Coronary artery (tissue), 2 donors: ENCODE measurements at regions not wholly inside any gene's neighbourhood (a gene's known extent, or its start where the extent isn't known, plus 50 kb on each side); places are given as distances from the start of the nearest gene placed in this dataset.

Source experiments
- DNase-seq: peaks from one replicate; pipeline ENCODE4 v3.0.0-alpha.2; 2017; ENCODE audit warnings: low spot score
- H3K27ac ChIP-seq, 2 donors: fragments of 200-600 bp; sonication (generic); one replicate each; pipeline ENCODE4 v1.5.1; 2016 to 2019
- H3K4me3 ChIP-seq: fragments of 200-600 bp; sonication (generic); 2 replicates; pipeline ENCODE4 v1.5.1; 2016; ENCODE audit warnings: mild to moderate bottlenecking, moderate library complexity
- TF ChIP-seq, protein P1 (sequence below): fragments of 200-600 bp; sonication (generic); IDR thresholded peaks from one replicate; pipeline ENCODE4 v1.5.1; 2019; ENCODE audit warnings: antibody characterized with exemption

DNA sequence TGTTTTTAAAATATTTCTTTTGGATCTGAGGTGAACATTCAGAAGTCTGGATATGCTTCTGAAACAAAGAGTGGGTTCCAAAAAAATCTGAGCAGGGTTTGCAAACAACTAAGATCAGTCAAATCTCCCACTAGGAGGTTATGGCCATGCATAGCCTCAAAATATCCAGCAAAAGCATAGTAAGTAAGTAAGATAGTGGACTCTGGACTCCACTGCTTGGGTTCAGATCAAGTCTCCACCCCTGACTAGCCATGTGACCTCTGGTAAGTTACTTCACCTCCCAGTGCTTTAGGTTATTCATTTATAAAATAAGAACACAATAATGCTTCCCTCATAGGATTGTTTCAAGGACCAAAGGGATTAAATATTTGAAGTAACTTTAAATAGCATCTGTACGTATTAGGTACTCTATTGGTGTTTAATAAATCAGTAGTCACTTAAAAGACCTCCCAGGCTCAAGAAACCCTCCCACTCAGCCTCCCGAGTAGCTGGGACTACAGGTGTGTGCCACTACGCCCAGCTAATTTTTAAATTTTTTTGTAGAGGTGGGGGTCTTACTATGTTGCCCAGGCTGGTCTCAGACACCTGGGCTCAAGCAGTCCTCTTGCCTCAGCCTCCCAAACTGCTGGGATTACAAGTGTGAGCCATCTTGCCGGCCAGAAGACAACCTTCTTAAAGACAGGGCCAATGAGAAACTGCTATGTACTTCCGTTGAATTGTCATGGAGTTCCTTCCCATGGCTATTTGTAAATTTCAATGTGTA lies 95.7 kb upstream of the SOX5 start:
- H3K4me3 ChIP-seq: no peak overlapping the region
- DNase-seq: no peak
- TF ChIP-seq, protein P1, sequence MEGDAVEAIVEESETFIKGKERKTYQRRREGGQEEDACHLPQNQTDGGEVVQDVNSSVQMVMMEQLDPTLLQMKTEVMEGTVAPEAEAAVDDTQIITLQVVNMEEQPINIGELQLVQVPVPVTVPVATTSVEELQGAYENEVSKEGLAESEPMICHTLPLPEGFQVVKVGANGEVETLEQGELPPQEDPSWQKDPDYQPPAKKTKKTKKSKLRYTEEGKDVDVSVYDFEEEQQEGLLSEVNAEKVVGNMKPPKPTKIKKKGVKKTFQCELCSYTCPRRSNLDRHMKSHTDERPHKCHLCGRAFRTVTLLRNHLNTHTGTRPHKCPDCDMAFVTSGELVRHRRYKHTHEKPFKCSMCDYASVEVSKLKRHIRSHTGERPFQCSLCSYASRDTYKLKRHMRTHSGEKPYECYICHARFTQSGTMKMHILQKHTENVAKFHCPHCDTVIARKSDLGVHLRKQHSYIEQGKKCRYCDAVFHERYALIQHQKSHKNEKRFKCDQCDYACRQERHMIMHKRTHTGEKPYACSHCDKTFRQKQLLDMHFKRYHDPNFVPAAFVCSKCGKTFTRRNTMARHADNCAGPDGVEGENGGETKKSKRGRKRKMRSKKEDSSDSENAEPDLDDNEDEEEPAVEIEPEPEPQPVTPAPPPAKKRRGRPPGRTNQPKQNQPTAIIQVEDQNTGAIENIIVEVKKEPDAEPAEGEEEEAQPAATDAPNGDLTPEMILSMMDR: no peak
- H3K27ac ChIP-seq: no peak overlapping the region

GRCh38 chr12:24042651-24043050 lies 93.2 kb upstream of the SOX5 start:
- no peak for DNase-seq
- H3K4me3 ChIP-seq: no peak overlapping the region
- H3K27ac ChIP-seq: no peak overlapping the region

DNA sequence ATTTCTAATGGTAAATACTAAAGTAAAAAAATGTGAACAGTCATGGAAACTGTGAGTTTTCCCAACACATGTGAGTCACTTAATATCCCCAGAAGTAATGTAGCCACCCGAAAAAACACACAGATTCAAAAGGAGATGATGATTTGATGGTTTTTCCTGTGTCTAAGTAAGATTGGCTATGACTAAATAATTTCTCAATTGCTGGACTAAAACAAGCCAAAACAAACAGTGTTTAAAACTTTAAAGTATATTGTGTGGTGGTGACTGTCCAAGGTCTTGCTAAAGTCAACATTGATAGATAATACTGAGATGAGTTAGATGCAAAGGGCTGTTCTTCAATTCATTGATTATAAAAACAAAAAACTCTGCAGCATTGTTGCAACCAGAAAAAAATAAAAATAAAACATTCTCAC lies 89.6 kb upstream of the SOX5 start:
- no peak overlapping the region for H3K4me3 ChIP-seq
- H3K27ac ChIP-seq: no peak overlapping the region
- TF ChIP-seq, protein P1: no peak
- no peak for DNase-seq

More at GRCh38 chr12:24042651-24043050, 93.2 kb upstream of the SOX5 start:
- TF ChIP-seq, protein P1: no peak

GRCh38 chr12:24038211-24038997 lies 88.9 kb upstream of the SOX5 start:
- no peak for DNase-seq
- TF ChIP-seq, protein P1: no peak
- Histone ChIP-seq H3K4me3 (no peak overlapping the region), H3K27ac (peak overlapping the region in 1 of 2 donors; percentile 42)

DNA sequence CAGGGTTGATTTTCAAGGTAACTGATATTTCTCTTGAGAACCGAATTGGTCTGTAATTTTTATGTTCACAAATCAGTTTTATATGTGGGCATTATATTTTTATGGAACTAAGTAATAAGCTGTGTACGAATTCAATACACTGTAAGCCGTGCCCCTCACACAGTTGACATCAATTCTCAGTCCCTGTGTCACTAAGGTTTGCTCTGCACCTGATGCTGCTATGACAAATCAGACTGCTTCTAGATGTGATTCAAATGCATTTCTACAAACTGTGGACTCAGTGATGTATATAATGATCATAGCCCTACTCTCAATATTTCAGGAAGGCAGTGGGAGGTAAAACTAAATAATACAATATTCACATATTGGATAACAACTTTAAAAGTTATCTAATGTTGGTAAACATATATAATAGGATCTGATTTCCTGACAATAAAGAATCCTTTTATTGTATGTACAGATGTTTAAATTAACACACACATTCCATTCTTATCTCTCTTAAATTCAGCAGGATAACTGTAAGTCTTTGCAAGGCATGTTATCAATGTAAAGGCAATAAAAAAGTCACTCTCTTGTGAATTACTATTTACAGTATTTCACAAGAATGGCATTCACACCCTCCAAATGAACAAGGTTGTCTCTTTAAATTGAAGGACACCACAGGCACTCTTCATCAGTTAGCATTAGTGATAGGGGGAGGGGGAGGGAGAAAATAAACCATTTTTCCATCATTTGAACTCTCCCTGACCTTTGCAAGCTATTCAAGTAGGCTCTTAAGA lies 87.2 kb upstream of the SOX5 start:
- Histone ChIP-seq H3K4me3 (no peak overlapping the region), H3K27ac (no peak overlapping the region)
- DNase-seq: no peak
- TF ChIP-seq, protein P1: no peak

DNA sequence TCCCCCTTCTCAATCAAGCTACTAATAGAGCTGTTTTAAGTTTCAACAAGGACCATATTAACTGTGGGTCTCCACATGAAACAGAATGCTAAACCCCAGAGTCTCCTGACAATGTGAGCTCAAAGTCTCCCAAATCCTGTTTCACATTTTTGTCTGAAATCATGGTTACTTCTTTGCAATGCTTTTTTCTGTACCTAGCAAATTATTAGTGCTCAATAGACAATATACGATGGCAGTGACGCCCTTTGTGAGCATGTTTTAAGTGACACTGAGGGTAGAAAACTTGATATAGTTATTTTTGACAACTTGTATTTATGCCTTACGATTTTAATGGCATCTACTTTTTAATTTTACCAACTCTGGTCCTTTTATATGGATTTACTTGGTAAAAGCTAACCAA lies 85.4 kb upstream of the SOX5 start:
- Histone ChIP-seq H3K27ac (no peak overlapping the region), H3K4me3 (no peak overlapping the region)
- TF ChIP-seq, protein P1: no peak
- no peak for DNase-seq
